ENCODE measurements at regions not wholly inside any gene's neighbourhood (a gene's known extent, or its start where the extent isn't known, plus 50 kb on each side); places are given as distances from the start of the nearest gene placed in this dataset.

- no peak for DNase-seq (ENCODE audit: low spot score)
Measured at GRCh38 chr3:31142543-31142942, 248.1 kb upstream of the GADL1 start.

GRCh38 chr3:31145062-31145461, 250.6 kb upstream of the GADL1 start:
- no peak for DNase-seq (ENCODE audit: low spot score)

- no peak for DNase-seq (ENCODE audit: low spot score)
Measured at GRCh38 chr3:31147550-31147949, 253.1 kb upstream of the GADL1 start.

- DNase-seq (ENCODE audit: low spot score): no peak
Measured at GRCh38 chr3:31157047-31157694, 262.7 kb upstream of the GADL1 start.

GRCh38 chr3:31157893-31158620, 263.6 kb upstream of the GADL1 start:
- DNase-seq (ENCODE audit: low spot score): peak; percentile 29

GRCh38 chr3:31159331-31160039, 265.0 kb upstream of the GADL1 start:
- DNase-seq (ENCODE audit: low spot score): no peak

- DNase-seq (ENCODE audit: low spot score): no peak
Measured at GRCh38 chr3:31161889-31162288, 267.4 kb upstream of the GADL1 start.

GRCh38 chr3:31164381-31164780, 269.9 kb upstream of the GADL1 start:
- no peak for DNase-seq (ENCODE audit: low spot score)

GRCh38 chr3:31165399-31165860, 271.0 kb upstream of the GADL1 start:
- no peak for DNase-seq (ENCODE audit: low spot score)

GRCh38 chr3:31166249-31166885, 271.9 kb upstream of the GADL1 start:
- peak; percentile 23 for DNase-seq (ENCODE audit: low spot score)

- DNase-seq (ENCODE audit: low spot score): no peak
Measured at GRCh38 chr3:31167666-31168065, 273.2 kb upstream of the GADL1 start.

GRCh38 chr3:31170932-31171670, 276.6 kb upstream of the GADL1 start:
- DNase-seq (ENCODE audit: low spot score): peak; percentile 79

- DNase-seq (ENCODE audit: low spot score): no peak
Measured at GRCh38 chr3:31172336-31172735, 277.9 kb upstream of the GADL1 start.

- no peak for DNase-seq (ENCODE audit: low spot score)
Measured at GRCh38 chr3:31173118-31173718, 278.8 kb upstream of the GADL1 start.

GRCh38 chr3:31174079-31174478, 279.6 kb upstream of the GADL1 start:
- DNase-seq (ENCODE audit: low spot score): no peak

GRCh38 chr3:31176045-31176444, 281.6 kb upstream of the GADL1 start:
- DNase-seq (ENCODE audit: low spot score): no peak

GRCh38 chr3:31178467-31178866, 284.0 kb upstream of the GADL1 start:
- DNase-seq (ENCODE audit: low spot score): no peak

GRCh38 chr3:31179768-31180167, 285.3 kb upstream of the GADL1 start:
- DNase-seq (ENCODE audit: low spot score): no peak

- DNase-seq (ENCODE audit: low spot score): no peak
Measured at GRCh38 chr3:31180274-31180673, 285.8 kb upstream of the GADL1 start.

GRCh38 chr3:31181661-31182060, 287.2 kb upstream of the GADL1 start:
- no peak for DNase-seq (ENCODE audit: low spot score)

- no peak for DNase-seq (ENCODE audit: low spot score)
Measured at GRCh38 chr3:31182661-31183060, 288.2 kb upstream of the GADL1 start.

Data from GM03348 (cell line).